ENCODE measurements at regions not wholly inside any gene's neighbourhood (a gene's known extent, or its start where the extent isn't known, plus 50 kb on each side); places are given as distances from the start of the nearest gene placed in this dataset.
"Not testable (repeated sequence)": the region's sequence is repeated elsewhere in the genome, so short reads cannot be mapped to it uniquely, and the experiment has no call there.

DNA sequence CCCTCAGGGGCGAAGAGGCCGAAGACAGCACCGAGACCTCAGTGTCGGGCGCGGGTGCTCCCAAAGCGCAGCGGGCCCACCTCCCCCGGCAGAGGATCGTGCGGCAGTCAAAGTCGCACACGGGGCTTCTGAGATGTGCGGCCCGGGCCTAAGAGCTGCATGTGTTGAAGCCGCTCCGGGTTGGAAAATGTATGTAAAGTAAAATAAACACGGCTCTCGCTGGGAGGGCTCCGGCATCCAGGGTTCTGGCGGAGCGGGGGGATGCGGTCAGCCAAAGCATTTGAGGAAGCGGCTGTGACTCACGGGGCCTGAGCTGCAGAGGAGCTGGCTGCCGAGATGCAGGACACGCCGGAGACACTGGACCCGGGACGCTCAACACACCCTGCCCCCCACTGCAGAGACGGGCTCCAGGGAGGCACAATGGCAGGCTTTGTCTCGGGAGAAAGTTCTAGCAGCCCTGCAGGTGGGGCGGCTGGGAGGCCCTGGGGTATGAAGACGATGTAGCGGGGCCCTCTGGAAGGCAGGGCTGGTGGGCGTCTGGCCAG is 185.8 kb downstream of the NPIPB11 start:
- not testable (repeated sequence) for DNase-seq (ENCODE audit: low read depth in 2 of 2)

DNA sequence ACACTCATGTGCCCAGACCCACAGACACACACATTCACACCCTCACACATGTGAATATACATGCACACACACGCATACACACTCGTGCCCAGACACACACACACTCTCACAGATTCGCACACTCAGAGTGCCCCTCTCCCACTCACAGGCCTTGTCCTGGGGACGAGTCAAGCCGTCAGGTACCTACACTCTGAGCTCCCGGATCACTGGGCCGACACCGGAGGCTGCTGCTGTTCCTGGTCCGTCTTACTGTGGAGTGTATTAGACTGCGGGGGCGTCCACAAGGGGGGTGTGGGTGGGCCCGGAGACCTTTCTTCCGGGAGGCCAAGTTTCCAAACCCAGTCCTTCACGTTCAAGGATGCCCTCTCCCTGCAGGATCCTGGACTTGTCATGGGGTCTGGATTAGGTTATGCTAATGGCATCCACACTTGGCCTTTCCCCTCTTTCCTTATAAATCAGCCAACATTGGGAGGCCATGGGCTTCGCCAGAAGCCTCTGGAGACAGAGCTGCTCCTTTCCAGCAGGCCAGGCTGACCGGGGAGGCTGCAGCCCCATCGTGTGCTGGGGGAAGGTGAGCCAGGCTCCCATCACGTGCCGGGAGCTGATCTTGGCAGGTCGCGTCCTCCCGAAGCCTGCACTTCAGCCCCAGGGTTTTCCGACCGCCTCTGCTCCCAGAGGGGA is 186.4 kb downstream of the NPIPB11 start:
- DNase-seq (ENCODE audit: low read depth in 2 of 2): not testable (repeated sequence)

DNA sequence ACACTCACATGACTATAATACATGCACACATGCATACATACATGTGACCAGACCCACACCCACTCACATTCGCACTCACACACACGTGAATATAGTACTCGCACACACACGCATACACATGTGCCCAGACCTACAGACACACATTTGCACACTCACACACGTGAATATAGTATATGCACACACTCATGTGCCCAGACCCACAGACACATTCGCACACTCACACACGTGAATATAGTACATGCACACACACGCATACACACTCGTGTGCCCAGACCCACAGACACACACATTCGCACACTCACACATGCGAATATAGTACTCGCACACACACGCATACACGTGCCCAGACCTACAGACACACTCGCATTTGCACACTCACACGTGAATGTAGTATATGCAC is 186.9 kb downstream of the NPIPB11 start:
- not testable (repeated sequence) for DNase-seq (ENCODE audit: low read depth in 2 of 2)

DNA sequence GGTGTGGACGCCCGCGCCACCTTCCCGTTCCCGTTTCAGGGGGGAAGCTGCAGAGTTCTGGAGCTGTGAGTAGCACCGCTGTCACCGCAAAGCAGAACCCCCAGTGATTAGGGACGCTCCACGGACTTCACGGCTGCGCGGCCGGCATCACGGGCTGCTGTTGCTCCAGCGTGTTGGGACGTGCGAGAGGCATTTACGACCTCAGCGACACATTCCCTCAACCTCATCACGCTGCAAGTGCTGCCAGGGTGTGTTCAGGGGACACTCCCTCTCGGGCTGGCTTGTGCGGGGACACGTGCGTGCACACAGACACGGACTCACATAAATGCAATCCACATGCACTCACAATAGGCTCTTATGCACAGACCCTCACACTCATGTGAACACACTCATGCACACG is 187.9 kb downstream of the NPIPB11 start:
- DNase-seq (ENCODE audit: low read depth in 2 of 2): not testable (repeated sequence)

DNA sequence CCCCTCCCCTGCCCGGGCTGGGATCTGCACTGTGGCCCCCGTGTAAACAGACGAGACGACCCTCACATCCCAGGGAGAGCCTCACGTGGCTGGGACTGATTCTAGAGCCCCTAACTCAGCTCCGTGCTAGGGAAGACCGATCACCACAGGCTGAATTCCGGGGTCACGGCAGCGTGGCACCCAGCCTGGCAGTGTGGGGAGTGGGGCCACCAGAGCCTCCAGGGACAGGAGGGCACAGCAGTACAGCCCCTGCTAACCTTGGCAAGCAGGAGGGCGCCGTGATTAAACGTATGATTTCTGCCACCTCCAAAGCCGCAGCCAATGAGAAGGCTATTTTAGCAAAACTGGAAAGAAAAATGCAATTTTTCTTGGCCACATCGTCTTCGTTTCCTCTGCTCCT is 188.3 kb downstream of the NPIPB11 start:
- not testable (repeated sequence) for DNase-seq (ENCODE audit: low read depth in 2 of 2)

DNA sequence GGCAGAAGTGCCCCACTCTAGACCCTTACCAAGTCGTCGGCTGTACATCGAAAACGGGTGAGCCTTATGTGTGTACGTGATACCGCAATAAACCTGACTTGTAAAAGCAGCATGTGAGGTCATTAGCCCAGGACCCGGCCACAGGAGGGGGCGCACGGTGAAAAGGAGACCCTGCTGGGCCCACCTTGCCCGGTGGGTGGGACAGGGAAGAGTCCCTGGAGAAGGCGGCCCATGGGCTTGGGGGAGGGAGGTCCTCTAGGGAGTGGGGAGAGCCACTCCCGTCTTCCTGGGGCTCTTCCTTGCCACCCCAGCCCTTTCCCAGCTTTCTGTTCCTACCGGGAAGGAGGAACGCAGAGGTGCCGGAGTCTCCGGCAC is 188.8 kb downstream of the NPIPB11 start:
- not testable (repeated sequence) for DNase-seq (ENCODE audit: low read depth in 2 of 2)

DNA sequence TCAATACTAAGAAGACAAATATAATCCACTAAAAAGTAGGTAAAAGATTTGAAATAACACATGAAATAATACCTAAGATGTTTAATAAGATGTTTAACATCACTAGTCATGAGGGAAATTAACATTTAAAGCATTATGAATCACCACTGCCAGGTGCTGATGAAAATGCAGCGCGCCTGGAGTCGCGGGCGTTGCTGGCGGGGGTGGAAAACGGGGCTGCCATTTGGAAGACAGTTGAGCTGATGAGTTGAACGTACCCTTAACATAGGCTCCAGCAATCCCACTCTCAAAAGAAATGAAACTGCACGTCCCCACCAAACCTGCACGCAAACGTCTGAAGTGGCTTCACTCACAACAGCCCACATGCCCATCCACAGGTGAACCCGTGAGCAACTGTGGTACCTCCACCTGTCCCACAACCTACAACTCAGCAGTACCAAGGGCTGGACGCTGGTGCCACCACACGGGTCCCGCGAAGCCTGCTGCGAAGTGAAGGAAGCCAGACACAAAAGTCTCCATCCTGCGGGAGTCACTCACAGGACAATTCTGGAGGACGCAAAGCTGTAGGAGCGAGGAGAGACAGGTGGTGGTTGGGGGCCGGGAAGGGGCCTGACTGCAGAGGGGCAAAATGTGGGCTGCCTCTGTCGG is 189.3 kb downstream of the NPIPB11 start:
- not testable (repeated sequence) for DNase-seq (ENCODE audit: low read depth in 2 of 2)

DNA sequence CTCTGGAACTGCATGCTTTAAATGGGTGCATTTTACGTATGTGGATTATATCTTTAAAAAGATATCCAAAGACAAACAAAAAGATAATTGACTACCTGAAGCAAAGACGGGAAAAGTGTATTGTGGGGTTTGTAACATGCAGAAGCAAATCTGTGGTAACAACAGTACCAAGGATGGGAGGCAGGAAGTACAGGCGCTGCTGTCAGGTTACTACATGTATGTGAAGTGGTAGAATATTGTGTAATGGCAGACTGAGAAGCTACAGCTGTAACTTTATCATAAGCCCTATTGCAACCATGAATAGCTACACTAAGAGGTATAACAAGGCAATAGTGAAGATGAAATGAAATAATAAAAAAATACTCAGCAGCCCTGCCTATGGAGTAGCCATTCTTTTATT is 192.7 kb downstream of the NPIPB11 start:
- DNase-seq (ENCODE audit: low read depth in 2 of 2): not testable (repeated sequence)

DNA sequence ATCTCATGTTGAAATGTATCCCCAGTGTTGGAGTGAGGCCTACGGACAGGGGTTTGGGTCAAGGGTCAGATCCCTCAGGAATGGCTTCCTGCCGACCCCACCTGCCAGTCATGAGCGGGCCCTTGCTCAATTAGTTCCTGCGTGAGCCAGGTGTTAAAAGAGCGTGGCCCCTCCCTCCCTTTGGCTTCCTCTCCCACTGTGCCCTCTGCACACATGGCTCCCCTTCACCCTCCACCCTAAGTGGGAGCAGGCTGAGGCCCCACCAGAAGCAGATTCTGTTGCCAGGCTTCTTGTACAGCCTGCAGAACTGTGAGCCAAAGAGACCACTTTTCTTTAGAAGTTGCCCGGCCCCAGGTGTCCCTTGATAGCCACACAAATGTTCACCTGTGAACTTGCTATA is 193.3 kb downstream of the NPIPB11 start:
- DNase-seq (ENCODE audit: low read depth in 2 of 2): not testable (repeated sequence)

DNA sequence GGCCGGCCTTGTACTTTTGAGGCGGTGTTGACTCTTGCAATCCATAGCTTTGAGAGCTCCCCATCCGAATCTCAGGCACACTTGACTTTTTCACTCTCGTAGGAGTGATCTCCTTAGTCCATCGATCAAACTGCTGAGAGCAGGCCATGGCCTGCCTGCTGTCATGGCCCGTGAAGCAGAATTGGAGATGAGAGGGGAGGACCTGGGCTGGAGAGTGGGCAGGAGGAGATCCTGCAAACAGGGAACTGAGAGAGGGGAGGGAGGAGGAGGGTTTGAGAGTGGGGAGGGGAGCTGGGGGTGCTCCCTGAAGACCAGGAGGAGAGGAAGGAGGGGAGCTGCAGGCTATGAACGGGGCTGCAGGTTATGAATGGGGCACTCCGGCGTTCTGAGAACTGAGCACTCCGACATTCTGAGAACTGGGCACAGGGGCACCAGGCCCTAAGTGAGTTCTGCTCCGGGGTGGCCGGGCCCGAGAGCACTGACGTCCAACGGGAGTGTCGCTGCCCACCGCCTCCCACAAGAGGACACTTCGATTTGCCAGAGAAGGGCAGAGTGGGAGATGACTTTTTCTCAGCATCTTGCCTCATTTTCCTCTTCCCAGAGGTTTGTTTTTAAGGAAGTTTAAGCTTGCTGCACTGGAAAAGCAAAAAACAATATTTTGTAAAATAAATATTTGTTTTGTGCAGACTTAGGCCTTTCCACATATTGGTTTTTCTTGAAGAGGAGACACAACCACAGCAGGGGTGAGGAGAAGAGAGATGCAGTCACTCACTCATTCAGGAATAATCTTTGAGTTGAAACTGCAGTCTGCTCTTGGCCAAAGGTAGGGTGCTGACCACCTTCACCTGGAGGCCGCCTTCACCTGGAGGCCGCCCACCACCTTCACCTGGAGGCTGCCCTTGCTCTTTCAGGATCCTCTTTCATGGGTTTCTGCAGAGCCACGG is 194.2 kb downstream of the NPIPB11 start:
- DNase-seq (ENCODE audit: low read depth in 2 of 2): not testable (repeated sequence)

DNA sequence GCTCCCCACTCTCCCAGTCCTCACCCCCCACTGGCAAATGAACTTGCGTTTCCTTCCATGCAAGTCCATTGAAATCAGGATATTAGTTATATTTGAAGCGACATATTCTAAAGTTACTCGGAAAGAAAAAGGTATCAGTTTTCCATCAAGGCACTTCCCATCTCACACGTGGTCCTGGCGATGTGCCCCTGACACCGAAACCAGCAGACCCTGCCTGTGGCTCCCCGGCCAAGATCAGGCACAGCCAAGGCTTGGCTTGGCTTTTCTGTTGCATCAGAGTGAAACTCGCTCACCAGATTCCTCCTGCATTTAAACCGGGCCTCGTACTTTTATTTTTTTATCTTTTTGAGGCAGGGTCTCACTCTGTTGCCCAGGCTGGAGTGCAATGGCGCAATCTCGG is 195.1 kb downstream of the NPIPB11 start:
- DNase-seq (ENCODE audit: low read depth in 2 of 2): not testable (repeated sequence)

DNA sequence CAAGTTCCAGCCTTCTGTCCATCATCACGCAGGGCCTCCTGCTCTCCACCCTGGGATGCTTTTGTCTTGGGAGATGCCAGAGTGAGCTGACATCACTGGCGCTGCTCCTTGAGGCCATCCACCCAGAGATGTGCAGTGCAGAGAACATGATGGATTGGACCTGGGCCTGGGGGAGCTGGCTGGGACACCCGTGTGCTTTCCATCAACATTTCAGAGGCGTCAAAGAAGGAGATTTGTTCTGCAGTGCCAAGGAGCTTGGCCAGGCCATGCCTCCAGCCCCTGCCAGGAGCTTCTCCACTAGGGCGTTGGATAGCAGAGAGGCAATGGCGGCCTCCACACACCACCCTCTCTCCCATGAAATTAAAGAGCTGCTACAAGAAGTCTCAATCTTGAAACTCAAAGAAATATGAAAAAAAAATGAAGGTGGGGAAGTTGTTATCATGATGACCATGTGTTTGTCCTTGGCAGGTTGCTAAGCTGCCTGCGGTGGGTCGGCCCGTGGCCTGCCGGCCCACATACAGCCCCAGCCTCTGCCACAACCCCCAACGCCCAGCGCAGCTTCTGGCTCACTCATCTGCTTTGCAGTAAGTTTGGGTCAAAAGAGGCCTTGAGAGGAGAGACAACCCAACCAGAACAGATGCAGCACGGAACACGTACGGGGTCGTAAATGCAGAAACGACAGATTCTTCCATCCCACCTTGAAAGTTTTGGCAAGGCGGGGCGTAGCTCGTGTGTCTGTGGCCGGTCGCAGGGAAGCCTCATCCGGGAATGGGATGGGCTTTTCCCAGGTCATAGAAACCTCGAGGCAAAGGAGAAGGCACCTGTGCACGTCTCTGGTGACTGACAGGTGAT is 196.0 kb downstream of the NPIPB11 start:
- DNase-seq (ENCODE audit: low read depth in 2 of 2): not testable (repeated sequence)

DNA sequence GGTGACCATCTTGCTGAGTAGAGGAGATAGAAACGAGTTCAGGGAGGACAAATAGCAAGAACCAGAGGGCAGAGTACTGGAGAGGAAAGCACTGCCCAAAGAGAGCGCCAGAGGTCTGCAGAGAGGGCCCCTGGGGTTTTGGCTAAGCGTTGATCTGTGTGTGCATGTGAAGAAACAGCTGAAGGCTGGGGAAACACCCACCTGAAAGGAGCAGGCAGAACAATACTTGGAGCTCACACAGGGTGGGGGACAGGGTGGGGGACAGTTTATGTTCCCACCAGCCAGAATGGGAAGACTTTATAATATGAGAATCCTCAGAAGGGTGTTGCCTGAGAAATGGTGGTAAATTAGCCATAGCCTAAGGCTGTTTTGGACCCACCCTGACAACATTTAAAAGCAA is 200.4 kb downstream of the NPIPB11 start:
- DNase-seq (ENCODE audit: low read depth in 2 of 2): not testable (repeated sequence)

DNA sequence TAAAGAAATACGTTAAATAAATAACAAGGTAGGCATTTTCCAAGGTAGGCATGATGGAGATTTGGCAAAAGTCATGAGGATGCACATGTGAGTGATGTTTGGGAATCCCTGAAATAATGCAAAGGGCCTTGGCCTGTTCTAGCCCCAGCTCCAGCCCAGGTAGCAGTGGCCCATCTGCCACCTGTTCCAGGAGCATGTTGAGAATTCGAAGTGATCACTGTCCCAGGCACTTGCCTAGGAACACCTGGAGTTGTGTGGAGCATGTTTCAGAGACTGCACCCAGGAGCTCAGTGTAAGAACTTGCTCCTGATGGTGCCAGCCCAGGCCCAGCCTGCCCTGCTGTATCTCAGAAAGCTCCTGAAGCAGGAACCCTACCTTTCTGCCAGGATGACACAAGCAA is 201.4 kb downstream of the NPIPB11 start:
- DNase-seq (ENCODE audit: low read depth in 2 of 2): not testable (repeated sequence)

DNA sequence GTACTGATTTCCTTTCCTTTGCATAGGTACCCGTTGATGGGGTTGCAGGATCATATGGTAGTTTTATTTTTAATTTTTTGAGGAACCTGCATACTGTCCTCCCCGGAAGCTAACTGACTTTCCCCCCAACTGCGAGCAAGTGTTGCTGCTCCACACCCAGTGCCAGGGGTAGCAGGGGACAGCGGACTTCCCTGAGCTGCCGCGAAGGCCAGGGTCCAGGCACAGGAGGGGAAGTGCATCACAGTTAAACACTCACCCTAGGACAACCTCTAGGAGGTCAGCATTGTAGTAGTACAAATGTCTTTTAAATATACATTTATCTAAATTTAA is 201.7 kb downstream of the NPIPB11 start:
- no peak for DNase-seq (ENCODE audit: low read depth in 2 of 2)

DNA sequence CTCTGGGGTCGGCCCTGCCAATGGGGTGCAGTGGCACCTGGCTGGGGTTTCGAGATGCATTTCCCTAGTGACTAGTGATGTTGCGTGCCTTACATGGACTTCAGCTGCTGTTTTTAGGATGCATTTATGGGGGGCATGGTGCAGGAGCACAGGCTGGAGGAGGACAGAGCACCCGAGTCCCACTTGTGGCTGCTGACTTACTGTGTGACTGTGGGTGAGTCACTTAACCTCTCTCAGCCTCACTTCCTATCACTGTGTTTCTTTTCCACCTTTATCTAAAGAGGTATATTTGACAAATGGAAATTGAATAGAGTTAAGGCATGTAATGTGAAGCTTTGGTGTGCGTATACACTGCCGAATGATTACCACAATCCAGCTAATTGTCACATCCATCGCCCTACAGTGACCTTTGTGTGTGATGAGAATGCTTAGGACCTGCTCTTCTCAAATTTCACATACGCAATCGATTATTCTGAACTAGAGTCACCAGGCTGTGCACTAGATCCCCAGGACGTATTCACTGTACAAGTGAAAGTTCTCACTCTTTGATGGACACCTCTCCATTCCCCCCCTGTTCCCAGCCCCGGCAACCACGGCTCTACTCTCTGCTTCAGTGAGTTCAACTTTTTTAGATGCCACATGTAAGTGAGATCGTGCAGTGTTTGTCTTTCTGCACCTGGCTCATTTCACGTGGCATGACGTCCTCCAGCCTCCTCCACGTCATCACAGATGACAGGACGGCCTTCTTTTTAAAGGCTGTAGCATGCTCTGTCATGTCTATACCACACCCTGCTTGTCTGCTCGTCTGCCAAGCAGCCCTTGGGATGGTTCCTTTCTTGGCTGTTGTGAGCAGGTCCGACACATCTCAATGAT is 202.3 kb downstream of the NPIPB11 start:
- DNase-seq (ENCODE audit: low read depth in 2 of 2): not testable (repeated sequence)

DNA sequence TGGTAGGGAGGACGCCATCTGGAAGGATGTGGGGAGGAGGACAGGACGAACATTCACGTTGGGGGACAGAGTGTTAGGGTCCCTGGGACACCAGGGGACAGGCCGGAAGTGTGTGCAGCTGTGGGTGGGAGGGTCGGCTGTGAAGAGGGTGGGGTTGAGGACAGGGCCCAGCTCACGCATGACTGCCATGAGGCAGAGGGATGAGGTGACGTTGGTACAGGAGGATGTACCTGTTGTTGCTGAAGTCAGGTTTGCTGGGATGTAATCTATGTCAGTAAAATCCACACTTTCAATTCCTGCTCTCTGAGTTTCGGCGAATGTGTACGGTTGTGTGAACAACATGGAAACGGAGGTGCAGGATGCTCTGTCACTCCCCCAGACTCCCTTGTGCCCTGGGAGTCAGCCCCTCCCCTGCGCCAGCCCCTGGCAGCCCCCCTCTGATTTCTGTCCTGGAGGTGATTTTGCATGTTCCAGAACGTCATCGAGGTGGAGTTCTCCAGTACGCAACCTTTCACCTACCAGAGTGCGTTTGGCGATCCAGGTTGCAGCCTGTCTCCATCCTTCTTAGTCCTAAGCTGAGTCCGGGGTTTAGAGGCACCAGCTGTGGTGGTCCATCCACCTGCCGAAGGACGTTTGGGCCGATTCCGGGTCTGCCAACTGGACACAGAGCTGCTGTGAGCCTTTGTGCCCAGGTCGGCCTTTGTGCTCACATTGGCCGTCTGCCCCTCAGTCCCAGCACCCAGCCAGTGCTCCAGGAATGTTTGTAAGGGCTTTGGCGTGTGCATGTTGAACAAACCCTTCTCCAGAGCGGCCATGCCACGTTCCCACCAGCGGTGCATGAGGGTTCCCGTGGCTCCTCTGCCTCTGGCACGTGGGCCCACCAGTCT is 203.2 kb downstream of the NPIPB11 start:
- DNase-seq (ENCODE audit: low read depth in 2 of 2): not testable (repeated sequence)

DNA sequence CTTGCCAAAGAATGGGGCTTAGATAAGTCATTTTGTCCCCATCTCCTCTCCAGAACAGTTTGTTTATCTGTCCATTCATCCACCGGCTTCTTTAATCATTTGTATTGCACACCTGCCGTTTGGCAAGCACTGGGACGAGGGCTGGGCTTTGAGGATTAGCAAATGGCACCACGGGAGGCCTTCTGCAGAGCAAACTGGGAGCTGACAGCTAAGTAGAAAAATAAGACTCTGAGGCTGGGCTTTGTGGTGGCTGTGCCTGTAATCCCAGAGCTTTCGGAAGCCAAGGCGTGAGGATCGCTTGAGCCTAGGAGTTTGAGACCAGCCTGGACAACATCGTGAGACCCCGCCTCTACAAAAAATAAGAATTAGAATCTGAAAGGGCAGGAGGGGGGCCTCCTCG is 203.9 kb downstream of the NPIPB11 start:
- not testable (repeated sequence) for DNase-seq (ENCODE audit: low read depth in 2 of 2)

DNA sequence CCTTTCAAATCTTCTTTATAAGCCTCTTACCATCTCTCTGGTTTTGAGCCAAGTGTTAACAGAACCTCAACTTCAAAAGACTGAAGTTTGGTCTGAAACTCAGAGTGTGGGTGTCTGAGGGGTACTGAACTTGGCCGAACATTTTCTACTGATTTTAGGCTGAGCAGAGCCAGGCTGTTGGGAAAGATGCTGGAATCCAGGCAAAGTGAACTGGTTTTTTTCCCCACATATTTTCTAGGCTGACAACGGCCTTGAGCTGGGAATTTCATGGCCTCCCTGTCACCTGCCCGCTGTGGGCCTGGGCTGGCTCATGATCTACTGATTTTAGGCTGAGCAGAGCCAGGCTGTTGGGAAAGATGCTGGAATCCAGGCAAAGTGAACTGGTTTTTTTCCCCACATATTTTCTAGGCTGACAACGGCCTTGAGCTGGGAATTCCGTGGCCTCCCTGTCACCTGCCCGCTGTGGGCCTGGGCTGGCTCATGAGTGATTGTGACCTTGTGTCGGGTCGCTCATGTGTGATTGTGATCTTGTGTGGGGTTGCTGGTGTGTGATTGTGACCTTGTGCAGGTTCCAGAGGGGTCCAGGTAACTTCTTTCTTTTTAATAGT is 204.4 kb downstream of the NPIPB11 start:
- not testable (repeated sequence) for DNase-seq (ENCODE audit: low read depth in 2 of 2)

All from stimulated activated CD8-positive, alpha-beta memory T cell treated with anti-CD3 and anti-CD28 coated beads, Interleukin-15, amount 100 ng/mL, for 4 hours (primary cell).